IMR-90 (cell line): ENCODE measurements at regions not wholly inside any gene's neighbourhood (a gene's known extent, or its start where the extent isn't known, plus 50 kb on each side); places are given as distances from the start of the nearest gene placed in this dataset.

Experiments
- ATAC-seq: fragments of 200-7000 bp; cut with Tn5 transposase; 2 replicates; pipeline ENCODE4 v1.9.1; 2020; ENCODE audit warnings: low read depth, mild to moderate bottlenecking, moderate library complexity
- BruUV-seq: library from RNA; stranded (reverse); fragments of 400-500 nt; replicated peaks from 2 replicates; lab custom pipeline; 2021; lab: Mats Ljungman, UMichigan
- CTCF ChIA-PET: fragments of 300-600 bp; formaldehyde crosslinking; extraction: SDS; loops from one replicate; lab custom pipeline; 2021; ENCODE audit warnings: antibody characterized with exemption; lab: Yijun Ruan, JAX
- POLR2A ChIA-PET: fragments of 300-600 bp; sonication (Branson Sonifier 250); formaldehyde crosslinking; loops from one replicate; lab custom pipeline; 2022; ENCODE audit warnings: antibody characterized with exemption; ENCODE audit not compliant: unreplicated experiment; lab: Charles Lee
- DNase-seq: peaks from one replicate; pipeline ENCODE4 v3.0.0; 2013
- H2AFZ ChIP-seq: replicated peaks from 2 replicates; pipeline ENCODE3; 2013; ENCODE audit warnings: low read length, mild to moderate bottlenecking; ENCODE audit not compliant: poor library complexity
- H2AK5ac ChIP-seq: 2 replicates; pipeline ENCODE4 v1.6.1; 2013; ENCODE audit warnings: low read depth, low read length, inconsistent platforms
- H2AK9ac ChIP-seq: replicated peaks from 2 replicates; pipeline ENCODE3; 2013; ENCODE audit warnings: mild to moderate bottlenecking, low read depth, low read length, moderate library complexity; ENCODE audit not compliant: poor library complexity
- H2BK120ac ChIP-seq: 2 replicates; pipeline ENCODE4 v1.6.1; 2013; ENCODE audit warnings: low read depth, low read length, inconsistent platforms
- H2BK15ac ChIP-seq: 3 replicates; pipeline ENCODE4 v1.6.1; 2013; ENCODE audit warnings: low read depth, low read length, inconsistent platforms
- H2BK20ac ChIP-seq: 2 replicates; pipeline ENCODE4 v1.6.1; 2013; ENCODE audit warnings: low read depth, mild to moderate bottlenecking, inconsistent platforms, low read length, moderate library complexity
- H2BK5ac ChIP-seq: 2 replicates; pipeline ENCODE4 v1.6.1; 2013; ENCODE audit warnings: mild to moderate bottlenecking, low read depth, low read length, inconsistent platforms; ENCODE audit not compliant: poor library complexity, severe bottlenecking
- H3K14ac ChIP-seq: replicated peaks from 2 replicates; pipeline ENCODE4 v1.6.1; 2013; ENCODE audit warnings: low read depth, low read length, inconsistent platforms
- H3K18ac ChIP-seq: 2 replicates; pipeline ENCODE4 v1.6.1; 2013; ENCODE audit warnings: low read depth, low read length, control low read depth
- H3K23ac ChIP-seq: 2 replicates; pipeline ENCODE4 v1.6.1; 2013; ENCODE audit warnings: low read depth, low read length, inconsistent platforms
- H3K27ac ChIP-seq: 2 replicates; pipeline ENCODE4 v1.5.1; 2013; ENCODE audit warnings: mild to moderate bottlenecking, control low read depth, low read length; ENCODE audit not compliant: insufficient read depth
- H3K27me3 ChIP-seq: 2 replicates; pipeline ENCODE4 v1.6.1; 2013; ENCODE audit warnings: low read length; ENCODE audit not compliant: control insufficient read depth, insufficient read depth
- H3K36me3 ChIP-seq: 2 replicates; pipeline ENCODE4 v1.6.1; 2013; ENCODE audit warnings: low read length, mixed read lengths; ENCODE audit not compliant: control insufficient read depth, insufficient read depth
- H3K4ac ChIP-seq: 2 replicates; pipeline ENCODE4 v1.6.1; 2013; ENCODE audit warnings: low read depth, low read length, inconsistent platforms
- H3K4me1 ChIP-seq: 2 replicates; pipeline ENCODE4 v1.6.1; 2013; ENCODE audit warnings: low read length, mixed read lengths; ENCODE audit not compliant: control insufficient read depth, insufficient read depth
- H3K4me2 ChIP-seq: 2 replicates; pipeline ENCODE4 v1.6.1; 2013; ENCODE audit warnings: low read depth, mild to moderate bottlenecking, control low read depth, low read length, moderate library complexity
- H3K4me3 ChIP-seq: 2 replicates; pipeline ENCODE4 v1.5.1; 2013; ENCODE audit warnings: low read depth, mild to moderate bottlenecking, control low read depth, low read length, moderate library complexity; ENCODE audit not compliant: insufficient read depth
- H3K56ac ChIP-seq: 2 replicates; pipeline ENCODE4 v1.6.1; 2013; ENCODE audit warnings: low read length, inconsistent platforms; ENCODE audit not compliant: insufficient read depth; ENCODE audit errors: extremely low read depth
- H3K79me1 ChIP-seq, 2 experiments: 2 replicates each; pipeline ENCODE4 v1.6.1; 2013; ENCODE audit warnings: low read length in 2 of 2, inconsistent platforms in 1 of 2, low read depth in 1 of 2
- H3K9ac ChIP-seq: 2 replicates; pipeline ENCODE4 v1.6.1; 2013; ENCODE audit warnings: low read depth, low read length, control low read depth
- H3K9me1 ChIP-seq: 2 replicates; pipeline ENCODE4 v1.6.1; 2013; ENCODE audit warnings: low read length, inconsistent platforms; ENCODE audit not compliant: insufficient read depth
- H3K9me3 ChIP-seq: 2 replicates; pipeline ENCODE4 v1.6.1; 2013; ENCODE audit warnings: low read length; ENCODE audit not compliant: control insufficient read depth, insufficient read depth
- H4K20me1 ChIP-seq: 2 replicates; pipeline ENCODE4 v1.6.1; 2013; ENCODE audit warnings: low read length, inconsistent platforms; ENCODE audit not compliant: insufficient read depth
- H4K5ac ChIP-seq: 2 replicates; pipeline ENCODE4 v1.6.1; 2013; ENCODE audit warnings: mild to moderate bottlenecking, low read depth, low read length, control low read depth
- H4K8ac ChIP-seq, 2 experiments: 2 replicates each; pipeline ENCODE4 v1.6.1; 2013; ENCODE audit warnings: low read depth in 2 of 2, low read length in 2 of 2, control low read depth in 1 of 2, inconsistent platforms in 1 of 2
- H4K91ac ChIP-seq: 2 replicates; pipeline ENCODE4 v1.6.1; 2013; ENCODE audit warnings: low read depth, low read length, inconsistent platforms; ENCODE audit not compliant: insufficient read depth
- ELK1 ChIP-seq: fragments of 150-350 bp; IDR thresholded peaks from 2 replicates; pipeline ENCODE4 v1.6.1; 2016; ENCODE audit warnings: low read depth, mild to moderate bottlenecking, low read length, moderate library complexity, borderline replicate concordance
- FOS ChIP-seq: fragments of 150-350 bp; IDR thresholded peaks from 2 replicates; pipeline ENCODE4 v1.6.1; 2016; ENCODE audit warnings: low read depth, low read length
- MAFK ChIP-seq: IDR thresholded peaks from 2 replicates; pipeline ENCODE4 v1.6.1; 2012; ENCODE audit warnings: low read depth, low read length, improper control_type of control experiment
- MAZ ChIP-seq: IDR thresholded peaks from 2 replicates; pipeline ENCODE4 v1.6.1; 2012; ENCODE audit warnings: low read depth, mild to moderate bottlenecking, low read length, improper control_type of control experiment, moderate library complexity, borderline replicate concordance
- MXI1 ChIP-seq: IDR thresholded peaks from 2 replicates; pipeline ENCODE4 v1.6.1; 2012; ENCODE audit warnings: low read depth, mild to moderate bottlenecking, low read length, moderate library complexity, borderline replicate concordance
- NFE2L2 ChIP-seq: fragments of 150-350 bp; IDR thresholded peaks from 2 replicates; pipeline ENCODE4 v1.6.1; 2016; ENCODE audit warnings: low read depth, mild to moderate bottlenecking, low read length
- POLR2A ChIP-seq: IDR thresholded peaks from 2 replicates; pipeline ENCODE4 v1.6.1; 2012; ENCODE audit warnings: mild to moderate bottlenecking, low read depth, low read length
- RAD21 ChIP-seq: IDR thresholded peaks from 2 replicates; pipeline ENCODE4 v1.6.1; 2012; ENCODE audit warnings: low read length, improper control_type of control experiment
- WGBS, 2 experiments: methylation state at CpG; one replicate each; pipeline versions ENCODE4 v1.1.5 to v1.1.7; 2013; ENCODE audit warnings: missing lambda C conversion rate in 2 of 2; ENCODE audit not compliant: insufficient read length in 1 of 2; ENCODE audit errors: extremely low coverage in 2 of 2; 5-methylcytosine and 5-hydroxymethylcytosine counted together
- dilution Hi-C: fragments of 300-500 bp; cut with HindIII; formaldehyde crosslinking; loops from one replicate; pipeline ENCODE4 v1.14.3; 2018; ENCODE audit warnings: low sequenced_read_pairs; ENCODE audit not compliant: unreplicated experiment
- in situ Hi-C: fragments of 300-500 bp; cut with MboI; formaldehyde crosslinking; loops from 3 replicates; pipeline ENCODE4 v1.14.3; 2019; ENCODE audit warnings: low sequenced_read_pairs, inconsistent platforms, mixed read lengths
- intact Hi-C: fragments of 100-400 bp; cut with micrococcal nuclease; formaldehyde crosslinking; loops from 2 replicates; pipeline ENCODE4 v1.10.0; 2022

DNA sequence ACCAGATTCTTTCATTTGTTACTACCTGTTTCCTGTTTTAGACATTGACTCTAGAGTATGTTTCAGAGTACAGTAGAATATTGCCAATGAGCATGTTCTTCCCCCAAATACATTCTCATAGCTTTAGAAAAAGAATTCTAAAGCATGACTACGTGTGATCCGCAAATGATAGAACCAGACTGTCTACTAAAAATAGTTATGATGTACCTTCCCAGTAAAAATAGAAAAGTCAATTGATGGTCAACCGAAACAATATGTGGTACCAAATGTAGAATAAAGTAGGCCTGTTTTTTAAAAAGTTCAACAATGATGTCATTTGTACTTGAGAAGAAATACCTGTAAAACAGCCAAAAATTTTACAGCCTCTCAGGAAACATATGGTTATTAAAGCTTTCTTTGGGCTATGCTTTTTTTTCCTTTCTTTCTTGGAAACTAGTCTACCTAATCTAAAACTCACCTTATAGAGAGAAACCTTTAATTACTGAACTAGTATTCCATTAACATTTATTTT is 130.1 kb upstream of the MTHFD1L start:
- no peak overlapping the region for H3K4me3 ChIP-seq
- no peak overlapping the region for H3K56ac ChIP-seq
- H3K36me3 ChIP-seq = no peaks in the 10 kb centered on the region
- in situ Hi-C loops = no loop called here
- H2AFZ ChIP-seq = no peak overlapping the region
- no peak overlapping the region for H3K27ac ChIP-seq
- no CpG with 5 or more reads among the region's 3 CpGs for WGBS, 2 experiments
- intact Hi-C loops = no loop called here
- H4K8ac ChIP-seq = no peak overlapping the region
- ChIA-PET POLR2A (interaction anchor here (0.6 kb wide), 1 partner anchor 318 kb away, joined by 11 read pairs; no protein-coding TSS in a partner anchor), CTCF (no interaction called here)
- H3K4ac ChIP-seq = no peak overlapping the region
- no peak overlapping the region for H2BK5ac ChIP-seq
- dilution Hi-C loops = no loop called here
- H2BK20ac ChIP-seq = no peak overlapping the region
- TF ChIP-seq MXI1 (no peak), MAFK (no peak), ELK1 (no peak), MAZ (no peak), POLR2A (no peak), FOS (no peak), RAD21 (no peak), NFE2L2 (no peak)
- H4K91ac ChIP-seq = no peak overlapping the region
- no peak overlapping the region for H2AK9ac ChIP-seq
- H3K18ac ChIP-seq = no peak overlapping the region
- H3K9me1 ChIP-seq = no peaks in the 10 kb centered on the region
- no peak overlapping the region for H2BK15ac ChIP-seq
- H2BK120ac ChIP-seq = no peak overlapping the region
- ATAC-seq = no peak
- H3K23ac ChIP-seq = no peak overlapping the region
- no peaks in the 10 kb centered on the region for H3K4me1 ChIP-seq
- no TSS peak for BruUV-seq
- no peaks in the 10 kb centered on the region for H3K27me3 ChIP-seq
- no peak overlapping the region for H3K14ac ChIP-seq
- no peaks in the 10 kb centered on the region for H3K9me3 ChIP-seq
- no peaks in the 10 kb centered on the region for H4K20me1 ChIP-seq
- DNase-seq = no peak
- no peak overlapping the region for H4K5ac ChIP-seq
- H3K79me1 ChIP-seq = no peaks in the 10 kb centered on the region
- H2AK5ac ChIP-seq = no peak overlapping the region
- H3K9ac ChIP-seq = no peak overlapping the region
- H3K4me2 ChIP-seq = no peak overlapping the region
